ENCODE measurements at regions not wholly inside any gene's neighbourhood (a gene's known extent, or its start where the extent isn't known, plus 50 kb on each side); places are given as distances from the start of the nearest gene placed in this dataset.

DNA sequence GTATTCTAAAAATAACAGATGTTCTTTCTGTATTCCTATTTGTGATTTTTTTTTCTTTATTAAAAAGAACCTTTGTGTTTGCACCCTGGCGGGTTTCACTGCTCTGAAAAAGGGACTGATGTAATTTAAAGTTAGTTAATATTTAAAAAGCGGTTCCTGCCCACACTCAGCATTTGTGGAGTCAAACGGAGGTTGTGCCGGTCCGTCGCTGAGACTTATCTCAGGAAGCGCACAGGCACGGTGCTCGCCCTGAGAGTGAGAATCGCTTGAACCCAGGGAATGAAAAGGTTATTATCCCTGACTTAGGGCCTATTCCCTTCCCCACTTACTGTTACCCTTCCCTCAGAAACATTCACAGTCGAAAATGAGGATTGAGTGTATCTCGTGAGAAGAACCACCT, 366.7 kb downstream of the THBS2 start:
- H3K27ac Mint-ChIP-seq: no peak overlapping the region

DNA sequence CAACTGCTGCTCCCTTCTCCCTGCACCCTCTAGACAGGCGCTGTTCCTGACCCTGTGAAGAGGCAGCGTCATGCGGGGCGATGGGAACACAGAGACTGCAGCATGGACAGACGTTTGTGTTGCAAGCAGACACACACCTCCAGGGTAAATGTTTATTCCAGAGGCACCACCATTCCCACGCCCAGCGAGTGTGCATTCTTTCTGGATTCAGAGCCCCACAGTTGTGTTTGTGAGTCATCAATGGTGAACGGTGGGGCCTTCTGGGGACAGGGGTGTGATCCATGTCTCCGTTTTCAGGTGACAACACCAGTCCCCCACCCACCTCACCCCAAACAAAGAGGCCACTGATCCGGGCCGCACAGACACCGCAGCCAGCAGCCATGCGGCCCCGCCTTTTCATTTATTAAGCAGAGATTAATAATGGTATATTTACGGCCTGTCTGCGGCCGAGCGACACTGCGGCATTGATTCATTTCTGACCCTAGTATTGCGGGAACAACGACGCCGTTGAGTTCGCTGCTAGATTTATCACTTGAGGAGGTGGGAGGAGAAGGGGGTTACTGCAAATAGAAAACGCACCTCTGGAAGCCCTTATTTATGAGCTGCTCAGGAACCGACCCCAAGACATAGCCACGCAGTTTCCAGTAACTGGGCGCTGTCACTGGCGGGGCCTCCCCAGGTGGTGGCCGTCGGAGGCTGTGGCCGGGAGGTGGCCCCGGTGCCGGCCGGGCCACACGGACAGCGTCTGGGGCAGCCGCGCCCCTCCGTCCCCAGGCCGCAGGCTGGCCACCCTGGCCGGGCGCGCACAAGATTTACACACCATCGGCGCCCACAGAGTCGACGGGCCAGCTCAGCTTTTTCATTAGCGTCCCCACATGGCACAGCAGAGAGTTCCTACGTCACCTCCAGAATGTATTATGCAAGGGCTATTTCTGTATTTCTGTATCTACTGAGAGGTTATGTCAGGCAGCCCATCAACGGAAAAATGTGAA, 367.6 kb downstream of the THBS2 start:
- Mint-ChIP-seq H3K36me3 (no peaks in the 10 kb centered on the region), H3K4me1 (peaks cover 3% of the 10 kb centered on the region), H3K27ac (no peak overlapping the region), H3K4me3 (no peak overlapping the region), H3K27me3 (peaks cover 4% of the 10 kb centered on the region), H3K9me3 (peaks cover 1% of the 10 kb centered on the region)
- DNase-seq (ENCODE audit: low spot score in 2 of 2): no peak
- ATAC-seq (ENCODE audit: low read depth): no peak

More for the DNA sequence above, 366.7 kb downstream of the THBS2 start:
- H3K4me1 Mint-ChIP-seq: peaks cover 3% of the 10 kb centered on the region
- peaks cover 1% of the 10 kb centered on the region for H3K9me3 Mint-ChIP-seq
- H3K36me3 Mint-ChIP-seq: no peaks in the 10 kb centered on the region
- ATAC-seq (ENCODE audit: low read depth): no peak
- H3K27me3 Mint-ChIP-seq: peaks cover 4% of the 10 kb centered on the region
- no peak overlapping the region for H3K4me3 Mint-ChIP-seq
- DNase-seq (ENCODE audit: low spot score in 2 of 2): no peak

DNA sequence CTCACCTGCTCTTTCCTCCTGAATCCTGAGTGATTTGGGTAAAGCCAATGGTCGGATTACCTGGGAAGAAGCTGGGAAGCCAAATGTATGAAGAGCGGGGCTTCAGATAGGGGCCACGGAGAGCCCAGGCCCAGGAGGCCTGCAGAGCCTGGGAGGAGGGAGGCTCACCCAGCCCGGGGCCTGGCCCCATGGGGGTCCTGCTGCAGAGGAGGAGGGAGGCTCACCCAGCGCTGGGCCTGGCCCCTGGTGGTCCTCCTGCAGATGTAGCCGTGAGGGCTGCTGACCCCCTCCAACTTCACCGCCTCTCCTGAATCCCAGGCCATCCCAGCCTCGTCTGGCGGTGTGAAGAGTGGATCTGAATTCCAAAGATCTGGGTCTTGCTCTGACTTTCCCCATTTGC, 368.4 kb downstream of the THBS2 start:
- Mint-ChIP-seq H3K4me1 (peaks cover 3% of the 10 kb centered on the region), H3K36me3 (no peaks in the 10 kb centered on the region), H3K4me3 (peak overlapping the region; percentile 37), H3K27me3 (peaks cover 4% of the 10 kb centered on the region), H3K27ac (no peak overlapping the region), H3K9me3 (peaks cover 1% of the 10 kb centered on the region)
- ATAC-seq (ENCODE audit: low read depth) (no peak), DNase-seq (ENCODE audit: low spot score in 2 of 2) (no peak)

DNA sequence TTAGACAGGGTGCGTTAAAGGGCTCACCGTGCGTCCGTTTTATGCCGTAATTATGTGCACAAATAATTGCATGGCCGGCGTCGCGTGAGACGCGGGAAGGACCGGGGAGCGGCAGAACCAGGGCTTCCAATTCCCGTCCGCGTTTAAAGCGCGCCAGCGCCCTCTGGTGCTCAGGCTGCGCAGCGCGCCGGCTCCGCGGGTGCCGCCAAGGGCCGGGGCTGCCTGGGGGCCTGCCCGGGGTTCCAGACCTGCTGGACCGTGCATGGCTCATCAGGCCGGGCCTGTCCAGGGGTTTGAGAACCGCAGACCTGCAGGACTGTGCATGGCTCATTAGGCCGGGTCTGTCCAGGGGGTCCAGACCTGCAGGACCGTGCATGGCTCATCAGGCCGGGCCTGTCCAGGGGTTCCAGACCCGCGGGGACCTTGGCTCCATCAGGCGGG, 369.0 kb downstream of the THBS2 start:
- peaks cover 3% of the 10 kb centered on the region for H3K4me1 Mint-ChIP-seq
- H3K4me3 Mint-ChIP-seq: peak overlapping the region; percentile 83
- DNase-seq (ENCODE audit: low spot score in 2 of 2) (peak; percentile 66 to 82), ATAC-seq (ENCODE audit: low read depth) (peak; percentile 81)
- H3K36me3 Mint-ChIP-seq: no peaks in the 10 kb centered on the region
- H3K27ac Mint-ChIP-seq: no peak overlapping the region
- peaks cover 4% of the 10 kb centered on the region for H3K27me3 Mint-ChIP-seq
- peaks cover 1% of the 10 kb centered on the region for H3K9me3 Mint-ChIP-seq

DNA sequence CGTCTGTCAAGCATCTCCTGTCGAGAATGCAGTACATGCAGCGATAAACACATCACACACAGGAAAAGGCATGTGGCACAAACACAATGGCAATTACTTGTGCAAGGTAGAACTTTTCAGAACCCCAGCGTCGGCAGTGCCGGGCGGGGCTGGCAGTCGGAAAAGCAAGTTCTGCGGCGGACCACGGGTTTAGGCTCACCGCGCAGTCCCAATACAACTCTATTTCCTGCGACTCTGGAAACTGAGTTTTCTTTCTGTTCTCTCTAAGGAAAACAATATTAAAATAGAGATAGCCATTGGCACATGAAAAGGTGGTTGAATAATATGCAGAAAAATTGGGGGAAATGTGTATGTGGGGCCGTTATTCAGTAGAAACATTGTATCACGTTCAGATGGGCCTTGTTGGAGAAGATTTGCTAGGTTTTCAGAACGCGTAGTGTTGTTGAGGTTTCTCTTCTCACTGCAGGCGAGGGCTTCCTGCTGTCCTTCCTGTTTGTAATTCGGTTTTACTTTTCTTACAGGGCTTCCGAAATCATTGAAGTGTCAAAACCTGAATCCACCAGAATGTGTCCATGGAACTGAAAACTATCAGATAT, 369.5 kb downstream of the THBS2 start:
- H3K27ac Mint-ChIP-seq: no peak overlapping the region
- DNase-seq (ENCODE audit: low spot score in 2 of 2): peak in 1 of 2 donors; percentile 4

DNA sequence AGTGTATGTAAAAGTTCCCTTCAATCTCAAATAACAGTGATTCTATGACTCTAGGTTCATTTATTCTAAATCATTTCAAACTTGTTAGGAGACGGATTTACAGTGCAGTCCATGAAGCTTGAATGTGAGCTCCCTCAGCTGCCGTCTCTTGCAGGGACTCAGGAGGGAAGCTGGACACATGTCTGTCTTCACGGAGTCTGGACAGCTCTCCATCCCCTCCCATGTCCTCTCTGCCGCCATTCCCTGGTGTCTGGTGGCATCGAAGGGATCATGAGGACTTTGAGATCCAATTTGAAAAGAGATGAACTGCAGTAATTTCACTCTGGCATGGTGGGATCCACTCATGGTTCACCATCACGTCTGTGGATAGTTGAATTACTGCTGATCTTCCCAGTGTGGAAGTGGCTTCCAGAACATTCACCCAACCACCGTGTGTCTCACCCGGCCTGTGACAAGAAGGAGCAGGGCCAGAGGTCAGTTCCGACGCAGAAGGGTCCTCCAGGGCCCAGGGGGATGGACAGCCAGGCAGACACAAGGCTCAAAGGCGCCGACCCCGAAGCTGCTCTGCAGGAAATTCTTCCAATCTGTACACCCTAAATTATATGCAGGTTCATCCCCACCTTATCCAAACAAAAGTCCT, 370.1 kb downstream of the THBS2 start:
- Mint-ChIP-seq H3K4me3 (no peak overlapping the region), H3K9me3 (peaks cover 1% of the 10 kb centered on the region), H3K27ac (no peak overlapping the region), H3K27me3 (peaks cover 4% of the 10 kb centered on the region), H3K4me1 (peaks cover 3% of the 10 kb centered on the region), H3K36me3 (no peaks in the 10 kb centered on the region)
- ATAC-seq (ENCODE audit: low read depth) (no peak), DNase-seq (ENCODE audit: low spot score in 2 of 2) (no peak)

More for the DNA sequence above, 369.5 kb downstream of the THBS2 start:
- H3K9me3 Mint-ChIP-seq: peaks cover 1% of the 10 kb centered on the region
- peaks cover 4% of the 10 kb centered on the region for H3K27me3 Mint-ChIP-seq
- peak; percentile 45 for ATAC-seq (ENCODE audit: low read depth)
- H3K4me1 Mint-ChIP-seq: peaks cover 3% of the 10 kb centered on the region
- no peaks in the 10 kb centered on the region for H3K36me3 Mint-ChIP-seq
- peak overlapping the region; percentile 83 for H3K4me3 Mint-ChIP-seq

DNA sequence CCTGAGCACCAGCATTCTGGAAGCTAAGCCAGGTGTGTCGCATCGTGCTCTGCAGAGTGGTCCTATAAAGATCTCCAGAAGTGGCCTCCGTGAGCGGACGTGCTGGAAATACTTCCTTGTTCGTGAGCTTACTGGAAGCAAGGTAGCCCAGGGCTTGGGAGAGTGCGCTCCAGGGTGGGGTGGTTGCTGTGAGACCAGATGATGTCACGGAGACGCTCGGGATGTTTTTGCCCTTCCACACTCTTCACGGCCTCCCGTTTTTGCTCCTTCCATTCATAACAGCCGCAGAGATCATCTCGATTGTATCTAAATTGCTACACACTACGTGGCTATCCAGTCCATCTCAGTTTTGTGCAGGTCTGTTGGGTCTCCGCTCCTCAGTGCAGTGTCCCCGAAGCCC, 373.4 kb downstream of the THBS2 start:
- H3K9me3 Mint-ChIP-seq: peaks cover 1% of the 10 kb centered on the region
- no peak overlapping the region for H3K27ac Mint-ChIP-seq
- no peaks in the 10 kb centered on the region for H3K36me3 Mint-ChIP-seq
- ATAC-seq (ENCODE audit: low read depth) (no peak), DNase-seq (ENCODE audit: low spot score in 2 of 2) (no peak)
- H3K4me3 Mint-ChIP-seq: no peak overlapping the region
- peaks cover 10% of the 10 kb centered on the region for H3K27me3 Mint-ChIP-seq
- peaks cover 3% of the 10 kb centered on the region for H3K4me1 Mint-ChIP-seq

DNA sequence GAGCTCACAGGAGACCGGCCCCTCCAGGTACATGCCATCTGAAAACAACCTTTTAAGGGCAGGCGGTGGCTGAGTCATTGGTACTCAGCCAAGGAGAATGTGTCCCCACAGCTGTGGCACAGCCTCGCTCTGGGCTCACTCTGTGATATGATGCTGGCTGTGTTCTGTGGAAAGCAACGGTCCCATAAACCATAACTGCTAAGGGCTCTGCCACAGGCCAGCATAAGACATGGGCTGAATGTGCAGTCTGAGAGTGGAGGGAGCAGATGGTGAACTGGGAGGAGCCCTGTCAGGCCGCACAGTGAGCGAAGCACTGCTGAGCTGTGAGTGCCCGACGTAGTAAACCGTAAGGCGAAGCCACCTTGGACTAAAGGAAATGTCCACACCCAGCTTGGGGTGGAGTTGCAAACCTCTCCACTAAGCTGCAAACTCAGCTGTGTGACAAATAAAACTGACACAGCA, 375.8 kb downstream of the THBS2 start:
- H3K4me1 Mint-ChIP-seq: no peaks in the 10 kb centered on the region
- no peak overlapping the region for H3K4me3 Mint-ChIP-seq
- DNase-seq (ENCODE audit: low spot score in 2 of 2) (no peak), ATAC-seq (ENCODE audit: low read depth) (no peak)
- H3K9me3 Mint-ChIP-seq: no peaks in the 10 kb centered on the region
- H3K27ac Mint-ChIP-seq: no peak overlapping the region
- H3K36me3 Mint-ChIP-seq: no peaks in the 10 kb centered on the region
- peaks cover 11% of the 10 kb centered on the region for H3K27me3 Mint-ChIP-seq

DNA sequence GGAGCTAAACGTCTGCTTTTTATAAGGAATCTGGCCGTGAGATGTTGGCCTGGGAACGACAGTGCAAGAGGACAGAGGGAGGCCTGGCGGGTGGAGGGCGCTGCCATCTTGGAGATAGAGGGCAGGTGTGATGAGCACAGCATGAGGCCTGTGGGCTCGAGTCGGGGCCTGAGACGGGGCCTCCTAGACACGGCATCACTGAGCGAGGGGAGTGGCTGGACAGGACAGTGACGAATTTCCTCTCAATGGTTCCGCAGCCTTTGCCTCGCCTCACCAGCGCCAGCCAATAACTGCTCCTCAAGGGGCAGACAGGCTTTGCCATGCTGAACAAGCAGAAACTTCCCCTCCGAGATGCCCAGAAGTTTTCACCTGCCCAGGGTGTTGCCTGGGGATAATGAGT, 376.7 kb downstream of the THBS2 start:
- no peaks in the 10 kb centered on the region for H3K4me1 Mint-ChIP-seq
- H3K27ac Mint-ChIP-seq: no peak overlapping the region
- H3K9me3 Mint-ChIP-seq: no peaks in the 10 kb centered on the region
- DNase-seq (ENCODE audit: low spot score in 2 of 2) (no peak), ATAC-seq (ENCODE audit: low read depth) (no peak)
- peaks cover 10% of the 10 kb centered on the region for H3K27me3 Mint-ChIP-seq
- no peak overlapping the region for H3K4me3 Mint-ChIP-seq
- no peaks in the 10 kb centered on the region for H3K36me3 Mint-ChIP-seq

DNA sequence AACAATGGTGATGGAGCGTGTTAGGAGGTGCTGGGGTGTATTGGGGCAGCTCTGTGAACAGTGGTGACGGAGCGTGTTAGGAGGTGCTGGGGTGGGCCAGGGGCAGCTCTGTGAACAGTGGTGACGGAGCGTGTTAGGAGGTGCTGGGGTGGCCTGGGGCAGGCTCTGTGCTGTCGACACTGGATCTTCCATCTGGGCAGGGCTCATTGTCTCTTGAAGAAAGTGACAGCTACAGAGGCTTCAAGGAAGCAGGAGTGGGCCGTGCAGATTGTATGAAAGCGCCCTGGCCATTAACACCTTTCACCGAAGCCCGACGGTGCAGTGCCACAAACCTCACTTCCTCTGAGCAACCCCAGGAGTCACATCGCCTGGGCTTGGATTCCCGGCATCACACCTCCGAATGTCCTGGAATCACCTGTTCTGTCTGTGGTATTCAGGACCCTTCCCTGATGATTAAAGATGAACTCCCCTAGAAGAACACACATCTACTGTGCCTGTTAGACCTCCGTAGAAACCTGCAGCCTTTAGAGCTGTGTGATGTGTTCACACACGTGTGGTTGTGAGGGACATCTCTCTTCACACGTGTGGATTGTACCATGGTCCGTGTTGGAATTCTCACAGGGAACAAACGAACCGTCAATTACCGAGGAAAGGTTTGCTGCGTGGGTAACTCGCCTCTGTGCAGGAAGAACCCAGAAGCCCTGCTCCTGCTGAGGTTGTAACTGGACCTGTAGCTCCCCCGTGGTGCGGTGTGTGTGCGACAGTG, 377.7 kb downstream of the THBS2 start:
- Mint-ChIP-seq H3K27ac (no peak overlapping the region), H3K36me3 (no peaks in the 10 kb centered on the region), H3K4me1 (peaks cover 2% of the 10 kb centered on the region), H3K4me3 (no peak overlapping the region), H3K27me3 (peaks cover 11% of the 10 kb centered on the region), H3K9me3 (no peaks in the 10 kb centered on the region)
- no peak for DNase-seq (ENCODE audit: low spot score in 2 of 2)
- ATAC-seq (ENCODE audit: low read depth): no peak

DNA sequence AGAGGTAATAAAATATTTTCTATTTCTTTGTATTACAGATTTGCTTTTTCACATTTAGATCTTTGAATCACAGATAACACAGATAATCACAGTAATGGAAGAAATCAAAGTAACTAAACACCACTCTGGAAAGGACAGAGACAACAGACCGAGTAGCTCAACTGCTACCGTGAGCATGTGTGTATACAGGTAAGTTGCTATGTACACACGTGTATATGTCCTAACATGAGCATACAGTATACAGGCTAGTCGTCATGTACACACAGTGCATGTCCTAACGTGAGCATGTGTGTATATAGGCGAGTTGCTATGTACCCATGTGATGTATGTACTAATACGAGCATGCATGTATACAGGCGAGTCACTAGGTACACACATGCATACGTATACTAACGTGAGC, 379.0 kb downstream of the THBS2 start:
- Mint-ChIP-seq H3K36me3 (no peaks in the 10 kb centered on the region), H3K9me3 (no peaks in the 10 kb centered on the region), H3K4me3 (no peak overlapping the region), H3K27ac (no peak overlapping the region), H3K27me3 (peaks cover 11% of the 10 kb centered on the region), H3K4me1 (peaks cover 2% of the 10 kb centered on the region)
- ATAC-seq (ENCODE audit: low read depth) (no peak), DNase-seq (ENCODE audit: low spot score in 2 of 2) (no peak)

DNA sequence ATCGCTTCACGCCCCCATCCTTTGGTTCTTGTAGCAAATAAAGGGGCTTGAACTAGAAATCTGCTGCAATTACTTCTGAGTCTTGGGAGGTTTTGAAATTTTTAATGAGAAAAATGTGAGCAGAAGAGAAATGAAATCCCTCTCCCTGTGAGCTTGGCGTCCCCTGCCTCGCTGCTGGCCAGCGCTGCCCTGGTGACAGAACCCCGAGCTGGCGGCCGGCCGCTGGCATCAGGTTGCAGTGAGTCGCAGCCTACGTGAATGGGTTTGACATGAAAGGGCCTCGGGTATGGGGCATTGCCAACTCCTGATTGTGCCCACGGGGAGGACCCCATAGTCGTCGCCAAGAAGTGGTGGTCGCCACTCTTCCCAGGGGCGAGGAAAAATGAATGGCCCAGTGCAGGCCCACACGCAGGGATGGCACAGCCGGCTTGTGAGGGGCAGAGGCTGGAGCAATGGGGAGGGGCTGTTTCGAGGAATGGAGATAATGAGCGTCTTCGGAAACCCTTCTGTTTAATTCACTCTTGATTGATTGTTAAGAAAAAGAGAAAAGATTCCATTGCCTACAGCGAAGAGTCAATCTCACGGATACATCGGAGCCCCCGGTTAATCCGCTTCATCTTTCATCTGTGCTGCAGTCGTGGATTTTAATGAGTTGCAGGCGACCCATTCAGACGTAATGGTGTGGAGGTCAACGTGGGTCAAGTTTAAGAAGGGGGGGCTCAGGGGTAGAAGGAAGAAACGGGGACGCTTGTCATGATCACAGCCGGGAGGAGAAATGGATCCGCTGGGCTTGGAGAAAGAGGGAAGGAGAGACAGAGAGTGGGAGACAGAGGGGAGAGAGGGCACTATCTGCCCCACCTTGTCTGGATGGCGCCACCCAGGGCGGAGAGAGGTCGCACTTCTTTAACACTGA, 380.1 kb downstream of the THBS2 start:
- Mint-ChIP-seq H3K27me3 (peaks cover 13% of the 10 kb centered on the region), H3K4me3 (no peak overlapping the region), H3K4me1 (peaks cover 2% of the 10 kb centered on the region), H3K27ac (no peak overlapping the region), H3K9me3 (no peaks in the 10 kb centered on the region), H3K36me3 (no peaks in the 10 kb centered on the region)
- DNase-seq (ENCODE audit: low spot score in 2 of 2): no peak
- ATAC-seq (ENCODE audit: low read depth): no peak
